HTR-8/SVneo (cell line): ENCODE measurements at regions not wholly inside any gene's neighbourhood (a gene's known extent, or its start where the extent isn't known, plus 50 kb on each side); places are given as distances from the start of the nearest gene placed in this dataset.

Experiments
- DNase-seq: peaks from one replicate; pipeline ENCODE4 v3.0.0; 2011; ENCODE audit warnings: low spot score, mixed read lengths; ENCODE audit not compliant: insufficient read length
- FAIRE-seq: peaks from 2 replicates; lab custom pipeline; 2011; peaks lifted over from hg19 to GRCh38; lab: Jason Lieb, UNC

GRCh38 chr13:92938486-92939020 is 288.1 kb upstream of the GPC6 start:
- DNase-seq: no peak
- no peak for FAIRE-seq

- no peak for DNase-seq
- FAIRE-seq: no peak
Measured at GRCh38 chr13:92941167-92941566, 285.4 kb upstream of the GPC6 start.

- FAIRE-seq: no peak
Measured at GRCh38 chr13:92947770-92948434, 278.7 kb upstream of the GPC6 start.

GRCh38 chr13:92950771-92951170 is 275.8 kb upstream of the GPC6 start:
- no peak for FAIRE-seq

More at GRCh38 chr13:92947770-92948434, 278.7 kb upstream of the GPC6 start:
- no peak for DNase-seq

GRCh38 chr13:92951273-92951890 is 275.2 kb upstream of the GPC6 start:
- no peak for DNase-seq
- no peak for FAIRE-seq

More at GRCh38 chr13:92950771-92951170, 275.8 kb upstream of the GPC6 start:
- DNase-seq: no peak

- FAIRE-seq (no peak), DNase-seq (no peak)
Measured at GRCh38 chr13:92952161-92952560, 274.4 kb upstream of the GPC6 start.

GRCh38 chr13:92954746-92955145 is 271.9 kb upstream of the GPC6 start:
- FAIRE-seq (no peak), DNase-seq (no peak)

GRCh38 chr13:92959790-92960189 is 266.8 kb upstream of the GPC6 start:
- FAIRE-seq (no peak), DNase-seq (no peak)

GRCh38 chr13:92963029-92963428 is 263.6 kb upstream of the GPC6 start:
- FAIRE-seq (no peak), DNase-seq (no peak)

- no peak for DNase-seq
- FAIRE-seq: no peak
Measured at GRCh38 chr13:92966341-92966740, 260.3 kb upstream of the GPC6 start.

- DNase-seq (no peak), FAIRE-seq (no peak)
Measured at GRCh38 chr13:92966900-92967299, 259.7 kb upstream of the GPC6 start.

- DNase-seq (peak; percentile 9), FAIRE-seq (no peak)
Measured at GRCh38 chr13:92967923-92968322, 258.7 kb upstream of the GPC6 start.

- DNase-seq: no peak
- FAIRE-seq: no peak
Measured at GRCh38 chr13:92972751-92973150, 253.9 kb upstream of the GPC6 start.

GRCh38 chr13:92974905-92975429 is 251.6 kb upstream of the GPC6 start:
- FAIRE-seq (no peak), DNase-seq (no peak)

GRCh38 chr13:92976657-92977056 is 249.9 kb upstream of the GPC6 start:
- FAIRE-seq (no peak), DNase-seq (no peak)

GRCh38 chr13:92984151-92984550 is 242.5 kb upstream of the GPC6 start:
- no peak for FAIRE-seq

GRCh38 chr13:92989301-92989700 is 237.3 kb upstream of the GPC6 start:
- no peak for FAIRE-seq
- no peak for DNase-seq

More at GRCh38 chr13:92984151-92984550, 242.5 kb upstream of the GPC6 start:
- DNase-seq: no peak

- FAIRE-seq (no peak), DNase-seq (no peak)
Measured at GRCh38 chr13:92991692-92992091, 234.9 kb upstream of the GPC6 start.

- no peak for FAIRE-seq
- DNase-seq: peak; percentile 1
Measured at GRCh38 chr13:92994056-92994455, 232.6 kb upstream of the GPC6 start.

GRCh38 chr13:93001866-93002461 is 224.6 kb upstream of the GPC6 start:
- DNase-seq: no peak
- FAIRE-seq: no peak

- FAIRE-seq (no peak), DNase-seq (no peak)
Measured at GRCh38 chr13:93003531-93003930, 223.1 kb upstream of the GPC6 start.
